ENCODE measurements at regions not wholly inside any gene's neighbourhood (a gene's known extent, or its start where the extent isn't known, plus 50 kb on each side); places are given as distances from the start of the nearest gene placed in this dataset.

DNA sequence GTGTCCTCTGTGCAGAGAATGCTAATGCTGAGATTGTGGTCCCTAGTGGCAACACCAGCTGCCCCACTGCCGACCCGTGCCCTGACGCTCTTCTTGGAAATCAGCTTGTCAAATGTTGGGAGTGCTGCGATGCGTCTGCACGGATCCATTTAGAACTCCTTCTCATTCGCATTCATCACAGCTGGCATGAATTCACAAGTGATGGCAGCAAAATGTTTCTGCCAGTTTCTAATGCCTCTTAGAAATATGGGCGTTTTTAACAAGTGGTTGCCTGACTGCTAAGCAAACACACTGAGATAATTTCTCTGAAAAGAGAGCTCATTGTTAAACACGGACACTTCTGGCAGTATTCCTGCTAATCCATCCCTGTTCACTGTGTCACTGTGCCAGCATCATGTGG is 131.9 kb upstream of the KCNJ6 start:
- H3K4me3 ChIP-seq = no peak overlapping the region
- CTCF ChIA-PET = interaction anchor here (0.8 to 1.4 kb wide), 2 partner anchors 11 to 79 kb away, joined by 4 read pairs; no protein-coding TSS in a partner anchor
- no peaks in the 10 kb centered on the region for H3K9me3 ChIP-seq
- H3K4me1 ChIP-seq = peaks cover 1% of the 10 kb centered on the region; the same call in 2 of the 3 replicates
- H3K27ac ChIP-seq = no peak overlapping the region
- TF ChIP-seq CHD4 (IDR thresholded peaks at IDR 0.05; ENCODE audit: borderline replicate concordance) (no peak), PHF8 (IDR thresholded peaks at IDR 0.05; ENCODE audit: borderline replicate concordance, low read depth) (no peak), FOXS1 (CRISPR knock-in tag; IDR thresholded peaks at IDR 0.05) (no peak), NPAS2 (CRISPR knock-in tag; IDR thresholded peaks at IDR 0.05; ENCODE audit: borderline replicate concordance) (no peak), FOSB (CRISPR knock-in tag; IDR thresholded peaks at IDR 0.05) (no peak), RARB (CRISPR knock-in tag; IDR thresholded peaks at IDR 0.05) (no peak), KDM1A (IDR thresholded peaks at IDR 0.05; ENCODE audit: low read depth) (no peak), EHMT2 (IDR thresholded peaks at IDR 0.05; ENCODE audit: low read depth) (no peak), JUN (IDR thresholded peaks at IDR 0.05) (no peak), MAZ (IDR thresholded peaks at IDR 0.05; ENCODE audit: borderline replicate concordance, low read depth, low read length) (no peak), CBX8 (IDR thresholded peaks at IDR 0.05) (no peak), TP53 (CRISPR knock-in tag; IDR thresholded peaks at IDR 0.05) (no peak), CHD2 (IDR thresholded peaks at IDR 0.05; ENCODE audit: low read length, partially characterized antibody) (no peak), RCOR1 (IDR thresholded peaks at IDR 0.05; ENCODE audit: low read depth, low read length) (no peak), ZNF302 (CRISPR knock-in tag; IDR thresholded peaks at IDR 0.05) (no peak), BHLHE40 (IDR thresholded peaks at IDR 0.05; ENCODE audit: low read depth, low read length) (no peak)
- TF ChIP-seq, protein P1, sequence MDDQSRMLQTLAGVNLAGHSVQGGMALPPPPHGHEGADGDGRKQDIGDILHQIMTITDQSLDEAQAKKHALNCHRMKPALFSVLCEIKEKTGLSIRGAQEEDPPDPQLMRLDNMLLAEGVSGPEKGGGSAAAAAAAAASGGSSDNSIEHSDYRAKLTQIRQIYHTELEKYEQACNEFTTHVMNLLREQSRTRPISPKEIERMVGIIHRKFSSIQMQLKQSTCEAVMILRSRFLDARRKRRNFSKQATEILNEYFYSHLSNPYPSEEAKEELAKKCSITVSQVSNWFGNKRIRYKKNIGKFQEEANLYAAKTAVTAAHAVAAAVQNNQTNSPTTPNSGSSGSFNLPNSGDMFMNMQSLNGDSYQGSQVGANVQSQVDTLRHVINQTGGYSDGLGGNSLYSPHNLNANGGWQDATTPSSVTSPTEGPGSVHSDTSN (IDR thresholded peaks at IDR 0.05) = no peak
- TF ChIP-seq, protein P2, sequence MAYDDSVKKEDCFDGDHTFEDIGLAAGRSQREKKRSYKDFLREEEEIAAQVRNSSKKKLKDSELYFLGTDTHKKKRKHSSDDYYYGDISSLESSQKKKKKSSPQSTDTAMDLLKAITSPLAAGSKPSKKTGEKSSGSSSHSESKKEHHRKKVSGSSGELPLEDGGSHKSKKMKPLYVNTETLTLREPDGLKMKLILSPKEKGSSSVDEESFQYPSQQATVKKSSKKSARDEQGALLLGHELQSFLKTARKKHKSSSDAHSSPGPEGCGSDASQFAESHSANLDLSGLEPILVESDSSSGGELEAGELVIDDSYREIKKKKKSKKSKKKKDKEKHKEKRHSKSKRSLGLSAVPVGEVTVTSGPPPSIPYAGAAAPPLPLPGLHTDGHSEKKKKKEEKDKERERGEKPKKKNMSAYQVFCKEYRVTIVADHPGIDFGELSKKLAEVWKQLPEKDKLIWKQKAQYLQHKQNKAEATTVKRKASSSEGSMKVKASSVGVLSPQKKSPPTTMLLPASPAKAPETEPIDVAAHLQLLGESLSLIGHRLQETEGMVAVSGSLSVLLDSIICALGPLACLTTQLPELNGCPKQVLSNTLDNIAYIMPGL (CRISPR knock-in tag; IDR thresholded peaks at IDR 0.05; ENCODE audit: borderline replicate concordance) = no peak
- no peak for DNase-seq (ENCODE audit: low read depth in 1 of 2, low spot score in 1 of 2)
- no peak for ATAC-seq
- WGBS (ENCODE audit: missing lambda C conversion rate) = 73% methylated on average over 9 of the region's 9 CpGs
- H3K4me2 ChIP-seq = no peak overlapping the region
- no peak for FAIRE-seq
- POLR2A ChIA-PET = no interaction called here

- ChIA-PET CTCF (no interaction called here), POLR2A (no interaction called here)
- FAIRE-seq (no peak), DNase-seq (ENCODE audit: low read depth in 1 of 2, low spot score in 1 of 2) (no peak), ATAC-seq (no peak)
- Histone ChIP-seq H3K4me2 (no peak overlapping the region), H3K9me3 (no peaks in the 10 kb centered on the region), H3K27ac (no peak overlapping the region), H3K4me3 (no peak overlapping the region), H3K4me1 (no peaks in the 10 kb centered on the region)
- TF ChIP-seq HOXB5 (CRISPR knock-in tag; IDR thresholded peaks at IDR 0.05) (no peak), RNF2 (IDR thresholded peaks at IDR 0.05; ENCODE audit: borderline replicate concordance, low read depth) (no peak), EP300 (IDR thresholded peaks at IDR 0.05) (no peak), CEBPB (IDR thresholded peaks at IDR 0.05) (no peak), FOSL2 (IDR thresholded peaks at IDR 0.05) (no peak), FOSL2 (CRISPR knock-in tag; IDR thresholded peaks at IDR 0.05) (no peak), FOXS1 (CRISPR knock-in tag; IDR thresholded peaks at IDR 0.05) (no peak), MAZ (IDR thresholded peaks at IDR 0.05; ENCODE audit: borderline replicate concordance, low read depth, low read length) (no peak), POLR2AphosphoS2 (conservative IDR thresholded peaks at IDR 0.05; ENCODE audit: low read length) (no peak)
- TF ChIP-seq, protein P3, sequence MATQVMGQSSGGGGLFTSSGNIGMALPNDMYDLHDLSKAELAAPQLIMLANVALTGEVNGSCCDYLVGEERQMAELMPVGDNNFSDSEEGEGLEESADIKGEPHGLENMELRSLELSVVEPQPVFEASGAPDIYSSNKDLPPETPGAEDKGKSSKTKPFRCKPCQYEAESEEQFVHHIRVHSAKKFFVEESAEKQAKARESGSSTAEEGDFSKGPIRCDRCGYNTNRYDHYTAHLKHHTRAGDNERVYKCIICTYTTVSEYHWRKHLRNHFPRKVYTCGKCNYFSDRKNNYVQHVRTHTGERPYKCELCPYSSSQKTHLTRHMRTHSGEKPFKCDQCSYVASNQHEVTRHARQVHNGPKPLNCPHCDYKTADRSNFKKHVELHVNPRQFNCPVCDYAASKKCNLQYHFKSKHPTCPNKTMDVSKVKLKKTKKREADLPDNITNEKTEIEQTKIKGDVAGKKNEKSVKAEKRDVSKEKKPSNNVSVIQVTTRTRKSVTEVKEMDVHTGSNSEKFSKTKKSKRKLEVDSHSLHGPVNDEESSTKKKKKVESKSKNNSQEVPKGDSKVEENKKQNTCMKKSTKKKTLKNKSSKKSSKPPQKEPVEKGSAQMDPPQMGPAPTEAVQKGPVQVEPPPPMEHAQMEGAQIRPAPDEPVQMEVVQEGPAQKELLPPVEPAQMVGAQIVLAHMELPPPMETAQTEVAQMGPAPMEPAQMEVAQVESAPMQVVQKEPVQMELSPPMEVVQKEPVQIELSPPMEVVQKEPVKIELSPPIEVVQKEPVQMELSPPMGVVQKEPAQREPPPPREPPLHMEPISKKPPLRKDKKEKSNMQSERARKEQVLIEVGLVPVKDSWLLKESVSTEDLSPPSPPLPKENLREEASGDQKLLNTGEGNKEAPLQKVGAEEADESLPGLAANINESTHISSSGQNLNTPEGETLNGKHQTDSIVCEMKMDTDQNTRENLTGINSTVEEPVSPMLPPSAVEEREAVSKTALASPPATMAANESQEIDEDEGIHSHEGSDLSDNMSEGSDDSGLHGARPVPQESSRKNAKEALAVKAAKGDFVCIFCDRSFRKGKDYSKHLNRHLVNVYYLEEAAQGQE (IDR thresholded peaks at IDR 0.05) = no peak
- WGBS (ENCODE audit: missing lambda C conversion rate) = 56% methylated on average over 3 of the region's 4 CpGs
Observed at GRCh38 chr21:38054334-38054733, 138.1 kb upstream of the KCNJ6 start.

Data from A549 (cell line).